H9 (cell line): ENCODE measurements at regions not wholly inside any gene's neighbourhood (a gene's known extent, or its start where the extent isn't known, plus 50 kb on each side); places are given as distances from the start of the nearest gene placed in this dataset.

Source experiments
- DNase-seq: peaks from one replicate; pipeline ENCODE4 v3.0.0-alpha.2; 2017
- H2AFZ ChIP-seq: one replicate; pipeline ENCODE4 v1.6.1; 2013; ENCODE audit warnings: mild to moderate bottlenecking, low read length, control low read depth, moderate library complexity
- H2AK5ac ChIP-seq: 2 replicates; pipeline ENCODE4 v1.6.1; 2013; ENCODE audit warnings: low read length, control low read depth, mixed read lengths; ENCODE audit not compliant: insufficient read length
- H2BK120ac ChIP-seq: one replicate; pipeline ENCODE4 v1.6.1; 2013; ENCODE audit warnings: low read depth, mild to moderate bottlenecking, low read length, control low read depth, inconsistent platforms; ENCODE audit not compliant: poor library complexity, severe bottlenecking
- H2BK12ac ChIP-seq: 2 replicates; pipeline ENCODE4 v1.6.1; 2013; ENCODE audit warnings: low read length, control low read depth, mixed read lengths, low read depth; ENCODE audit not compliant: insufficient read length
- H2BK15ac ChIP-seq: 2 replicates; pipeline ENCODE4 v1.6.1; 2013; ENCODE audit warnings: low read depth, low read length, control low read depth
- H2BK20ac ChIP-seq: one replicate; pipeline ENCODE4 v1.6.1; 2013; ENCODE audit warnings: low read depth, mild to moderate bottlenecking, low read length, control low read depth, inconsistent platforms; ENCODE audit not compliant: poor library complexity, severe bottlenecking
- H2BK5ac ChIP-seq: 2 replicates; pipeline ENCODE4 v1.6.1; 2013; ENCODE audit warnings: low read length, control low read depth, mixed read lengths; ENCODE audit not compliant: insufficient read length
- H3K14ac ChIP-seq: 2 replicates; pipeline ENCODE4 v1.6.1; 2013; ENCODE audit warnings: low read length, control low read depth; ENCODE audit not compliant: insufficient read depth
- H3K18ac ChIP-seq: 2 replicates; pipeline ENCODE4 v1.6.1; 2013; ENCODE audit warnings: low read depth, mild to moderate bottlenecking, mixed read lengths, low read length, control low read depth; ENCODE audit not compliant: insufficient read length
- H3K23ac ChIP-seq: 2 replicates; pipeline ENCODE4 v1.6.1; 2013; ENCODE audit warnings: low read length, control low read depth, mixed read lengths, low read depth; ENCODE audit not compliant: insufficient read length
- H3K23me2 ChIP-seq: 2 replicates; pipeline ENCODE4 v1.6.1; 2013; ENCODE audit warnings: low read depth, mild to moderate bottlenecking, mixed read lengths, low read length, control low read depth; ENCODE audit not compliant: insufficient read length, poor library complexity, severe bottlenecking
- H3K27ac ChIP-seq: 2 replicates; pipeline ENCODE4 v1.5.1; 2013; ENCODE audit warnings: low read length, control low read depth, mixed read lengths, low read depth; ENCODE audit not compliant: insufficient read length
- H3K27me3 ChIP-seq: 2 replicates; pipeline ENCODE4 v1.6.1; 2013; ENCODE audit warnings: low read length, control low read depth, inconsistent platforms; ENCODE audit not compliant: insufficient read depth
- H3K4ac ChIP-seq: 2 replicates; pipeline ENCODE4 v1.6.1; 2013; ENCODE audit warnings: low read depth, mild to moderate bottlenecking, control low read depth, inconsistent platforms, low read length, moderate library complexity
- H3K4me1 ChIP-seq: 2 replicates; pipeline ENCODE4 v1.6.1; 2013; ENCODE audit warnings: low read length, control low read depth, inconsistent platforms; ENCODE audit not compliant: insufficient read depth
- H3K4me2 ChIP-seq: 2 replicates; pipeline ENCODE4 v1.6.1; 2013; ENCODE audit warnings: low read length, control low read depth, mixed read lengths; ENCODE audit not compliant: insufficient read length, insufficient read depth
- H3K56ac ChIP-seq: 2 replicates; pipeline ENCODE4 v1.6.1; 2013; ENCODE audit warnings: low read depth, mild to moderate bottlenecking, mixed read lengths, low read length, control low read depth; ENCODE audit not compliant: insufficient read length
- H3K79me1 ChIP-seq: 2 replicates; pipeline ENCODE4 v1.6.1; 2013; ENCODE audit warnings: low read depth, mild to moderate bottlenecking, moderate library complexity, low read length, control low read depth, inconsistent platforms; ENCODE audit not compliant: insufficient read depth, poor library complexity, severe bottlenecking
- H3K79me2 ChIP-seq: 2 replicates; pipeline ENCODE4 v1.6.1; 2013; ENCODE audit warnings: low read length, control low read depth, inconsistent platforms; ENCODE audit not compliant: insufficient read depth
- H3K9ac ChIP-seq: 2 replicates; pipeline ENCODE4 v1.6.1; 2013; ENCODE audit warnings: low read length, control low read depth, mixed read lengths; ENCODE audit not compliant: insufficient read length; ENCODE audit errors: extremely low read depth
- H3K9me3 ChIP-seq: one replicate; pipeline ENCODE4 v1.6.1; 2013; ENCODE audit warnings: low read depth, low read length, inconsistent platforms; ENCODE audit not compliant: control insufficient read depth
- H3T11ph ChIP-seq: one replicate; pipeline ENCODE4 v1.6.1; 2013; ENCODE audit warnings: mild to moderate bottlenecking, low read length, control low read depth, inconsistent platforms
- H4K20me1 ChIP-seq: one replicate; pipeline ENCODE4 v1.6.1; 2013; ENCODE audit not compliant: control insufficient read depth, insufficient read length, insufficient read depth
- H4K5ac ChIP-seq: 2 replicates; pipeline ENCODE4 v1.6.1; 2013; ENCODE audit warnings: low read depth, mild to moderate bottlenecking, mixed read lengths, low read length, control low read depth; ENCODE audit not compliant: insufficient read length
- H4K8ac ChIP-seq: replicated peaks from 2 replicates; pipeline ENCODE4 v1.6.1; 2013; ENCODE audit warnings: low read length, control low read depth, mixed read lengths, low read depth; ENCODE audit not compliant: insufficient read length
- H4K91ac ChIP-seq: 2 replicates; pipeline ENCODE4 v1.6.1; 2013; ENCODE audit warnings: low read depth, mild to moderate bottlenecking, moderate library complexity, mixed read lengths, low read length, control low read depth; ENCODE audit not compliant: insufficient read length
- H3K27ac Mint-ChIP-seq, 3 experiments: 2 replicates in 2 of 3; 3 replicates in 1 of 3; pipeline ENCODE4 v1.8.0; 2020 to 2021; ENCODE audit warnings: mixed read lengths in 3 of 3, mild to moderate bottlenecking in 1 of 3, moderate library complexity in 1 of 3
- H3K27me3 Mint-ChIP-seq: 2 replicates; pipeline ENCODE4 v1.8.0; 2021; ENCODE audit warnings: low read depth, mild to moderate bottlenecking, moderate library complexity, mixed read lengths
- H3K36me3 Mint-ChIP-seq, 3 experiments: 2 replicates in 2 of 3; 3 replicates in 1 of 3; pipeline ENCODE4 v1.8.0; 2020 to 2021; ENCODE audit warnings: low read depth in 3 of 3, mixed read lengths in 3 of 3; ENCODE audit not compliant: insufficient read depth in 1 of 3
- H3K4me1 Mint-ChIP-seq, 2 experiments: 2 replicates each; pipeline ENCODE4 v1.8.0; 2020; ENCODE audit warnings: mixed read lengths in 2 of 2
- H3K4me3 Mint-ChIP-seq, 2 experiments: 2 replicates in 1 of 2; 3 replicates in 1 of 2; pipeline ENCODE4 v1.8.0; 2020 to 2021; ENCODE audit warnings: mild to moderate bottlenecking in 2 of 2, mixed read lengths in 2 of 2, moderate library complexity in 1 of 2
- H3K9me3 Mint-ChIP-seq, 2 experiments: 2 replicates in 1 of 2; 3 replicates in 1 of 2; pipeline ENCODE4 v1.8.0; 2020; ENCODE audit warnings: mild to moderate bottlenecking in 2 of 2, mixed read lengths in 2 of 2, moderate library complexity in 1 of 2
- WGBS: extraction: QIAGEN DNeasy Blood & Tissue Kit; methylation state at CpG from one replicate; pipeline ENCODE4 v1.1.7; 2013; ENCODE audit warnings: missing lambda C conversion rate, low lambda C conversion rate, mixed read lengths; ENCODE audit not compliant: insufficient read length; ENCODE audit errors: extremely low coverage; 5-methylcytosine and 5-hydroxymethylcytosine counted together
- TF ChIP-seq, protein P1 (sequence below): fragments of 200-600 bp; sonication (generic); conservative IDR thresholded peaks from 3 replicates; pipeline ENCODE4 v1.8.0; 2021; ENCODE audit warnings: antibody characterized with exemption, mild to moderate bottlenecking

DNA sequence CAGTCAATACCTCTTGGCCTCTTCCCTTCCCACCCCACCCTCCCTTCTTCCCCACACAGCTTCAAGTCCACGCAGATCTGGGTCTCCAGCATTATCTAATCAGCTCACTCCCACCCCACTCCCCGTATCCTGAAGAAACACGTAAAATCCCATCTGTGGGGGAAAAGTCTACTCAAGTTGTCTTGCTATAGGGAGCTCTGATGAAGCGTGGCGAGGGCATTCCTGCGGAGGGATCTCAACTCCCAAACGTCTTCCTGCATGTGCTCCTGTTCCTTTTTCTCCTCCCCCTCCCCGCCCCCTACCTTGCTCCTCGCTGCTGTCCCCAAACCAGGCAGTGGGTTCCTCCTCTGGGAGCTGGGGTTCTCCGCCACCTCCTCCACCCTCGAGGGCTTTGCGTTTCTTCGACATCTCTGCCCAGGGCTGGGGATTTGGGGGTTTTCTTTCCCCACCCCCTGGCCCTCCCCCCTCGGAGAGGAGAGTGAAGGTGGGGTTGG lies 181.8 kb downstream of the TBXT start:
- H3K18ac ChIP-seq = no peak overlapping the region
- H3K4me1 ChIP-seq = no peaks in the 10 kb centered on the region
- H2BK20ac ChIP-seq = no peak overlapping the region
- Mint-ChIP-seq H3K27ac (no peak overlapping the region; a peak in 1 of 7 replicates), H3K36me3 (peaks cover 0 to 2% (median 0%) of the 10 kb centered on the region in 3 experiments; a peak in 2 of 7 replicates), H3K9me3 (peaks cover 0 to 5% of the 10 kb centered on the region in 2 experiments; a peak in 4 of 5 replicates), H3K27me3 (peaks cover 93% of the 10 kb centered on the region), H3K4me1 (peaks cover 28 to 39% of the 10 kb centered on the region in 2 experiments), H3K4me3 (peak overlapping the region in 1 of 2 experiments; percentile 81)
- WGBS = no CpG with 5 or more reads among the region's 14 CpGs
- H4K91ac ChIP-seq = no peak overlapping the region
- H3K79me1 ChIP-seq = no peaks in the 10 kb centered on the region
- H3K14ac ChIP-seq = no peak overlapping the region; the same call in 1 of the 2 replicates
- H3K9me3 ChIP-seq = no peaks in the 10 kb centered on the region
- H3K9ac ChIP-seq = no peak overlapping the region
- no peak overlapping the region for H2BK5ac ChIP-seq
- peaks cover 22% of the 10 kb centered on the region for H3K23me2 ChIP-seq
- H3K4ac ChIP-seq = no peak overlapping the region
- H3K79me2 ChIP-seq = no peaks in the 10 kb centered on the region
- no peaks in the 10 kb centered on the region for H4K20me1 ChIP-seq
- H3K56ac ChIP-seq = no peak overlapping the region
- H4K5ac ChIP-seq = no peak overlapping the region
- no peak overlapping the region for H3K27ac ChIP-seq
- peaks cover 58% of the 10 kb centered on the region for H3K27me3 ChIP-seq
- DNase-seq = no peak
- no peak overlapping the region for H2AFZ ChIP-seq
- H4K8ac ChIP-seq = no peak overlapping the region
- H3K23ac ChIP-seq = no peak overlapping the region
- H2AK5ac ChIP-seq = no peak overlapping the region
- TF ChIP-seq, protein P1, sequence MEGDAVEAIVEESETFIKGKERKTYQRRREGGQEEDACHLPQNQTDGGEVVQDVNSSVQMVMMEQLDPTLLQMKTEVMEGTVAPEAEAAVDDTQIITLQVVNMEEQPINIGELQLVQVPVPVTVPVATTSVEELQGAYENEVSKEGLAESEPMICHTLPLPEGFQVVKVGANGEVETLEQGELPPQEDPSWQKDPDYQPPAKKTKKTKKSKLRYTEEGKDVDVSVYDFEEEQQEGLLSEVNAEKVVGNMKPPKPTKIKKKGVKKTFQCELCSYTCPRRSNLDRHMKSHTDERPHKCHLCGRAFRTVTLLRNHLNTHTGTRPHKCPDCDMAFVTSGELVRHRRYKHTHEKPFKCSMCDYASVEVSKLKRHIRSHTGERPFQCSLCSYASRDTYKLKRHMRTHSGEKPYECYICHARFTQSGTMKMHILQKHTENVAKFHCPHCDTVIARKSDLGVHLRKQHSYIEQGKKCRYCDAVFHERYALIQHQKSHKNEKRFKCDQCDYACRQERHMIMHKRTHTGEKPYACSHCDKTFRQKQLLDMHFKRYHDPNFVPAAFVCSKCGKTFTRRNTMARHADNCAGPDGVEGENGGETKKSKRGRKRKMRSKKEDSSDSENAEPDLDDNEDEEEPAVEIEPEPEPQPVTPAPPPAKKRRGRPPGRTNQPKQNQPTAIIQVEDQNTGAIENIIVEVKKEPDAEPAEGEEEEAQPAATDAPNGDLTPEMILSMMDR = no peak
- H2BK120ac ChIP-seq = no peak overlapping the region
- H3T11ph ChIP-seq = no peak overlapping the region
- no peak overlapping the region for H2BK15ac ChIP-seq
- no peak overlapping the region for H2BK12ac ChIP-seq
- H3K4me2 ChIP-seq = peak overlapping the region; percentile 48
